ENCODE measurements at regions not wholly inside any gene's neighbourhood (a gene's known extent, or its start where the extent isn't known, plus 50 kb on each side); places are given as distances from the start of the nearest gene placed in this dataset.
"Not testable (repeated sequence)": the region's sequence is repeated elsewhere in the genome, so short reads cannot be mapped to it uniquely, and the experiment has no call there.

DNA sequence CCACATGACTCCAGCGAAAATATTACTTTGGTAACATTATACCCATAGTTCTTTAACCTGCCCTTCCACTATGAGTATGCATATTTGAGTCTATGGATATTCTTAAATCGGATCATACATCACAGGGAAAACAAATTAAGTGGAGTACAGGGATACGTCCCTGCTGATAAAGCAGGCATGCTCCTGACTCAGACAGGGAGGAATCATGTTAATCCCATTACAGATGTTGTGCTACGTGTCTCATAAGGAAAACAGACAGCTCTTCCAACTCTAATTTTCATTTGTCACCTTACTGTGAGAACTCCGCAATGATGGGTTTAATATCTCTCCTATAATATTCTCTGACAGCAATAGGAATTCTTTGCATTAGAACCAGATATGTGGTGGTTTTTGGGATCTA, 469.5 kb upstream of the POM121L12 start:
- DNase-seq = no peak

DNA sequence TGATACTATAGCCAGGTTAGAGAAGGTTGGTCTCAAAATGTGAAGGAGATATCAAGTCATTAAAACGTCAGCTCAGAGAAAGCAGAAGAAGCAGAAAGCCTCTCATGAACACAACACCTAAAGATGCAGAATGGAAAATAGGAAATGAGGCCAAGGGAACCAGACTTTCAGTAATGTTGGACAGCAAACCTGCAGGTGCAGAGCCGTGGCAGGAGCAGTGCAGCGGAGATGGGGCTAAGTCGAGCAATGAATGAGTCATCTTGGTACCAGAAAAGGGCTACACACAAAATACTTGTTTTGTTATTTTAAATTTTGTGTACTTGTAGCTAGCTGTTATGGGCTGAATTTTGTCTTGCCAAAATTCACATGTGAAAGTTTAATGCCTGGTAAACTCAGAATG, 479.6 kb upstream of the POM121L12 start:
- no peak for DNase-seq

DNA sequence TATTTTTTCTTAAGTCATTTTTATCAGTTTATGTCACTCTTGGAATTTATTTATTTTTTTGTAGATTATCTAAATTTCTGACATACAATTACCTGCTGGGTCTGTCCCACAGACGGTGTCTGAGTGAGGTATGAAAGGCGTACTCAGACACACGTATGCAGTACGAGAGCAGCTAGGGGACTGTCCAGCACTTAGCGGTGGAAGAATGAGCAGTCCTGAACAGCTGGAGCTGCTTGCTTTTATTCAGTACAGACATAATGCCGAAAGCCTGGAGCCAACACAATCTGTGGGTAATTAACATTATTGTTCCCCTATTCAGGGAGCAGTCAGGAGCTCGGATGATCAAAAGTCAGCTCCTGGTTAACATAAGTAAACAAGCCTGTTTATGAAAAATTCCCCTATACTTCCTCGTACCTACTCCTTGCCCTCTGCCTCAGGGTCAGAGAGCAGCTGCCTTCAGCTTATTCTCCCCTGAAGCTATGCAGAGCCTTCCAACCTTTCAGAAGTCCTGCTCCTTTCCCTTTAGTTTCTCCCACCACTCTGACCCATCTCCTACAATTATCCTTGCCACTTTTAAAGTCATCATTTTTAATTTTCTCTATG, 488.0 kb upstream of the POM121L12 start:
- no peak for DNase-seq

DNA sequence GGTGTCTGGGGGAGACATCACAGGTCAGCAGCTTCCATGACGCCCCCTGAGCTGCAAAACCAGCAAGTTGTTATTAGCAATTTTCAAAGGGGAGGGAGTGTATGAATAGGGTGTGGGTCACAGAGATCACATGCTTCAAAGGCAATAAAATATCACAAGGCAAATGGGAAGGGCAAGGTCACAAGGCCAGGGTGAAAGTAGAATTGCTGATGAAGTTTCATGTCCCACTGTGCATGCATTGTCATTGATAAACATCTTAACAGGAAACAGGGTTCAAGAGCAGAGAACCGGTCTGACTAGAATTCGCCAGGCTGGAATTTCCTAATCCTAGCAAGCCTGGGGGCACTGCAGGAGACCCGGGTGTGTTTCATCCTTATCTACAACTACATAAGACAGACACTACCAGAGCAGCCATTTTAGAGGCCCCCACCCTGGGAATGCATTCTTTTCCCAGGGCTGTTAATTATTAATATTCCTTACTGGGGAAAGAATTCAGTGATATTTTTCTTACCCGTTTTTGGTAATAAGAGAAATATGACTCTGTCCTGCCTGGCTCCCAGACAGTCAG, 494.2 kb upstream of the POM121L12 start:
- not testable (repeated sequence) for DNase-seq

DNA sequence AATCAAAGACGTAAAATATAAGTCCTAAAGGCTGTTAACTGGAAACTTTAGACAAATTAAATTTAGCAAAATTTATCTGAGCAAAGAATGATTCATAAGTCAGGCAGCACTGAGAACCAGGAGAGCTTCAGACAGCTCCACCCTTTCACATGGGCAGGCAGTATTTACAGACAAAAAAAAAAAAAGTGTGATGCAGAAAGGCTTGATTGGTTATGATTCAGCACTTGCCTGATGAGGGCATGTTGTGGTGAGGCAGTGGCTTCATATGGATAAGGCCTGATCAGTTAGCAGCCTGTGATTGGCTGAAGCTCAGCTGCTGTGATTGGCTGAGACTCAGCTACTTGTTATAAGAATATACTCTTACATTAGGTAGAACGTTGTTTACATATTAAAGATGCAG, 495.4 kb upstream of the POM121L12 start:
- no peak for DNase-seq

DNA sequence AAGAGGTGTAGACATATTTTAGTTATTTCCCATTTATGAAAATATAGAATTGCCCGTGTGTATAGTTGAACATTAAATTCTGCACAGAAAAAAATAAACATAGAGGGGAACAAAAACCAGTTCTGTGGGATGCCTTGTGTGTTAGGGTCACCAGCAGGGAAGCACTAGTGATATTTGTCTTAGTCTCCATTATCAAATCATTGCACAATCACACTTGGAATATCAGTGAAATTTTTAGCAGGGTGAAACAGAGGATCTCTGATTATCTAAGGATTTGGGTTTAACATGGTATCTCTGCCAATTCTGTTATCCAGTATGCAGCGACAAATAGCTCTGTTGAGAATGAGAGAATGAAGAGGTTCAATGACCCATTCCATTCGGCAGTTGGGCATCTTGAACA, 496.0 kb upstream of the POM121L12 start:
- DNase-seq = no peak

DNA sequence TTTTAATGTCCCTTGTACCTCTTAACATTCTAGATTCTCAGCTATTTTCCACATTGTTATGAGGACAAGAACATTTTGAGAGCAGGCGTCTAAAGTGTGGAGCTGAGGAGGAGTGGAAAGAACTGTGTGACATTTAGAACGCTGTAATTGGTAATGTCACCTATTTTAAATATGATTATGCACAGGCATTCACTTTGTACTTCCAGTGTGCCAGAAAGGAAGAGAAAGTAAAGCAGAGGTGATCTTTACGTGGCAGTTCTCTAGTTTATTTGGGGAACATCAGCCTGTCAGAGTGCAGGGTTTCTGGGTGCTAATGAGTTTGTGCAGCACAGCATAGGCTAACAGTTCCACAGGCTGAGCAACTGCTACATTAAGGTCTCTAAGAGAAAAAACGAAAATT, 498.4 kb upstream of the POM121L12 start:
- no peak for DNase-seq

DNA sequence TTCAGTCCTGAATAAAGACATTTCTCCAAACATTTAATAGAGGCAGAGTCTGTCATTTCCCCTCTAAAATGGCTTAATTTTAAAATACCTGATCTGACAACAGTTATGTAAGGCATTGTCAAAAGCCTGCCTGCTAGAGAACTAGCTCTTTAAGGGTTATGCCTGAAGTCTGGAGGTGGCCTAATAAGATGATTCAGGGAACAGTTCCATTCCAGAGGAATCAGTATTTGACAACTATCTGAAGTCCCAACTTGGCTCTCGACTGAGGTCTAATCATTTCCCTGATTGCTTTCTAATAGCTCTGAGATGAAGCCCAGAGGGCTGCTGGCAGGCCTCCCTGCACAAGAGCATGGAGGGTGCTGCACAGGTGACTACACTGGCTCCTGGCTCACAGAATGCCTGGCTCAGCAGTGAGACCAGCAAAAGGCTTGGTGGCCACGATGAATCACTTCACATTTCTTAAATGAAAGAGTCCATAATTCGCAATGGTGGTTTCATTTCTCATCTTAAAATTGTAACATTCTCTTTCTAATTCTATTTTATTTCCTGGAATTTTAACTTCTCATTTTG, 509.6 kb upstream of the POM121L12 start:
- DNase-seq = no peak

DNA sequence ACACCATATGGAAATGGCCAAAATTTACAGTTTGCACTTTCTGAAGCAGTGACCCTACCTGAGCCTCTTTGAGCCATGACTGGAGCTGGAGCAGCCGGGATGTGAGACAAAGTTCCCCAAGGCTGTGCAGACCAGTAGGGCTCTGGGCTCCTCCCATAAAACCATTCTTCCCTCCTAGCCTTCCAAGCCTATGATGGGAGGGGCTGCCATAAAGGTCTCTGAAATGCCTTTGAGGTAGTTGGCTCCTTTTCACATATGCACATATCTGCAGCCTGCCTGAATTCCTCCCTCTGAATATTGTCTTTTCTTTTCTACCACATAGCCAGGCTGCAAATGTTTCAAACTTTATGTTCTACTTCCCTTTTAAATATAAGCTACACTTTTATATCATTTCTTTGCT, 516.6 kb upstream of the POM121L12 start:
- no peak for DNase-seq

DNA sequence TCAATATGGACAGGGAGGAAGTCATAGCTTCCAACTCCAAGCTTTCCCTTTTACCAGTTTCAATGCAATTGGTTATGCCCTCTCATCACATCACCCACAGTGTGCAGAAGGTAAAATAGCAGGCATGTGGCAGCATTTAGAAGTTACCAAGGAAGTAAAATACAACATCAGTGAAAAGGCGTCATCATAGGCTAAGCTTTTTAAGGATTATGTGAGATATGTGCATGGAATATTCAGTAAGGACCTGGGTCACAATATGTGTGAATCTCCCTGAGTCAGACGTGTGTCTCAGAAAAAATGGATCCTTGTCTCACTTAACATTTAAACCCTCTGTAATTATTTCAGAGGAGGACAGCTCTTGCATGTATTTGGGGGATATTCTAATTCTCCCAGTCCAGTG, 522.8 kb upstream of the POM121L12 start:
- no peak for DNase-seq

DNA sequence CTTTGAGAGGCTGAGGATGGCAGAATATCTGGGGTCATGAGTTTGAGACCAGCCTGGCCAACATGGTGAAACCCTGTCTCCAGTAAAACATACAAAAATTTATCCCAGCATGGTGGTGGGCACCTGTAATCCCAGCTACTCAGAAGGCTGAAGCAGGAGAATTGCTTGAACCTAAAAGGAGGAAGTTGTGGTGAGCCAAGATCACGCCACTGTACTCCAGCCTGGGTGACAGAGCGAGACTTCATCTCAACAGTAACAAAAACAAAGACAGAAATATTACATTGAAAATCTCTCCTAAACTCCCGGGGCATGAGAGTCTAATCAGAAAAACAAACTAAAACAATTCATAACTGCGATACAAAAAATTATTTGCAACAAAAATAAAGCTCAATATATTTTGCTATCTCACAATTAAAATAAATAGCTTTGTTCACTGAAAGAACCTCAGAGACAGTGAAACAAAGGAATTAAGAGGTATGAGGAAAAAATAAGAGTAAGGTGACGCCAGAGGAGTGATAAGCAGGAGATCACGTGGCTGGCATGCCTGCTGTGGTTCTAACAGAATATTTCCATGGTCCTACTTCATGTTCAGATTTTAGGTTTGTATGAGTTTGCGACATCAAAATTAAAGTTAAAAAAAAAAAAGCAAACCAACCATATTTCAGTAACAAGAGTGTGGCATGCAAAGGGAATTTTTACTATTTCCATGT, 527.7 kb upstream of the POM121L12 start:
- DNase-seq = peak in 1 of 2 experiments; percentile 7

DNA sequence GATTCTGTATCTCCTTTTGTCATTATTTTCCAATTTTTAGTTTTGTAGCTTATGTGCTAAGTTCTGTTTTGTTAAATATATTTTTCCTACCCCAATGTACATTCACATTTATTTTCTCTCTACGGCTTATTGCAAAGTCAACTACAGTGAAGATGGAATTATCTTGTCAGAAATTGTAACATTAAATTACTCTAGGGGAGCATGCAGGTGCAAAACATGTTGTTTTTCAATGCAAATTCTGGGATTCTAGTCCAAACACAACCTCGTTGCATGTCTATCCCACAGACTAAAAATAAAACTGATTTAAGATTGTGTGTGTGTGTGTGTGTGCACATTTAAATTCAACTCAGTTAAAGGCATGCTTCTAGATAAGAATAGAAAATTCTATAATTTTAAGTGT, 529.1 kb upstream of the POM121L12 start:
- DNase-seq = no peak

DNA sequence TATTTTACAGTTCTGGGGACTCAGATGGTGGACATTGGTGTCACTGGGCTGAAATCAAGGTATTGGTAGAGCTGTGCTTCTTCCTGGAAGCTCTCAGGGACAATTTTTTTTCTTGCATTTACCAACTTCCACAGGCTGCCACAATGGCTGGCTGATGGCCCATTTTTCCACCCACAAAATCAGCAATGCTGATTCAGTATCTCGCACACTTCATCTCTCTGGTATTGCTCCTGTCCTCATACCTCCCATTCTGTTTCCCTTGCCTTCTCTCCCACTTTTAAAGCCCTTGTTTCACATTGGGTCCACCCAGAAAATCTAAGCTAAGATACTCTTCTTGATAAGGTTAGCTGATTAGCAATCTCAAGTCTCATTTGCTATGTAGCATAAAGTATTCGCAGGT, 530.9 kb upstream of the POM121L12 start:
- DNase-seq = no peak

DNA sequence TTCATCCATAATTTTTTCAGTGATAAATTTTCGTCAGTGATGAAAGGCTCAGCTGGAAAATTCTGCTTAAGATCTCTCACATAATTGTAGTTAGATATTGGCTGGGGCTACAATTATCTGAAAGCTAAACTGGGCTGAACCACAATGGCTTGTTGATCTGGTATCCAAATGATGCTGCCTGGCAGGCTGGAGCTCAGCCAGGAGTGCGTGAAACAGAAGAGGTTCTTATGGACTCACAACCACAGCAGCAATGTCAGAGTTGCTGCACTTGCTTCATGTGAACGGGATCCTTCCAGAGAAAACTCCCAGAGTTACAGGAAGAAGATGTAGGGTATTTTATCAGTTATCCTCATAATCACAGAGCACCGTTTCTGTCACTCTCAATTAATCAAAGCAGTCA, 533.2 kb upstream of the POM121L12 start:
- no peak for DNase-seq

DNA sequence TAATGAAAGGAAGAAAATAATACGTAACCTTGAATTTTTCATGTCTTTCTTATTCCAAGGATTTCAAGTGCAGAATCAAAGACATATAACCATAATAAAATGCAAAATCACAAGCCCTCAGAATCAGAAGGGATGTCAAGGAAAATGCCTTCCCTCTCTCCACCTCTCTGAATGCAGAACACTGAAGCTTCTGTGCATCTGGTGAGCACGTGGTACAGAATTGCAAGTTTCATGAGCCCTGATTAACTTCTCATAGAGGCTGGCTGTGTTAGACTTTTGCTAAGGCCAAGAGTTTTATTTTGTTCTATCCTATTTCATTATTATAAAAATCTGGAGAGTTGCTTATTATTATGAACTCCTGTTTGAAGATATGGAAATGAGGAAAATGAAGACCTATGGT, 533.7 kb upstream of the POM121L12 start:
- DNase-seq = no peak

DNA sequence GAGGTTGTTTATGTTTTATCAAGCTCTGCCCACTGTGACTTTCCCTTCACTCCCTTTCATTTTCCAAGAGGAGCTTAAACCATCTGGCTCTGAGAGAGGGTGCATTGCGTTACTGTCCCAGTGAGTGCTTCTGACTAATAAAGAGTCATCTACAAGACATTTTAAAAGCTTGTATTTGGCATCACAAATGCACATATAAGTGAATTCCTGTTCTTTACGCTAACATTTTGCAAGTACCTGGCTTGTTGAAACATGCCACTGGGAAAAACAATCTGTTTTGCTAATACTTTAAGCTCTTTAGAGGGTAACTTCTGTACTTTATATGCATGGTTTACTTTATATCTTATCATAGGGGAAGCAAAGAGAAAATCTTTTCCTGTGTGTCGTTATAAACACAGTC, 534.6 kb upstream of the POM121L12 start:
- DNase-seq = no peak

DNA sequence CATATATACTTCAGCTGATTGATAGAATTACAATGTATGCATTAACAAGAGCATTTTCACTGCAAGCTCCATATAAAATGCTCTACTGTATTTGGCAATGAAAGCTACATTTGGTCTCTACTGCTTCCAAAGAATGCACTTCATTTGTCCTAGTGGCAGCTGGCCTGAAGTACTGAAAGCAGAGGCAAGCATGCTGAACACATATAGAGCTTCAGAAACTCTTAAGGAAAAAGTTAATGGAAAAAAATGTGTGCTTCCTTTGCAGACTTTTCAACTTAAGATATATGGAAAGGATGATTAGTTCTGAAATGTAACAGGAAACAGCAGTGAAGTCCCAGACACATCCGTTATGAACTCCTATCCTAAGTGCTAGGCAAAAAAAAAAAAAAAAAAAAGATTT, 537.1 kb upstream of the POM121L12 start:
- no peak for DNase-seq

DNA sequence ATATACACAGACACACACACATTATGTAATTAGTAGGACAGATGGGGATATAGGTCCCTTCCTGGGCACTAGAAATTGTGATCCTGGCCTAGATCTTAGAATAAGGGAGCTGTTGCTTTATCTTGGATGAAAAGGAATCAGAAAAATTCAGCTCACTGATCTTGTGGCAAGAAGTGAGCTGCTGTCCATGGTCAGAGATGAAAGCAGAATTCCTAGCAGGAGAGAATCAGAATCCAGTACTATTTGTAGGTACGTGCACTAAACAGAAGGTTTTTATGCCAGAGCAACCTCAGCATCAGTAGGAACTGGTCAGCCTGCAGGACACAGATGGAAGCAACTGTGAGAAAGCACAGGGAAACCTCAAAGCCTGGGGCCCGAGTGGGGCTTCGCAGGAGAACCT, 549.2 kb upstream of the POM121L12 start:
- DNase-seq = no peak

DNA sequence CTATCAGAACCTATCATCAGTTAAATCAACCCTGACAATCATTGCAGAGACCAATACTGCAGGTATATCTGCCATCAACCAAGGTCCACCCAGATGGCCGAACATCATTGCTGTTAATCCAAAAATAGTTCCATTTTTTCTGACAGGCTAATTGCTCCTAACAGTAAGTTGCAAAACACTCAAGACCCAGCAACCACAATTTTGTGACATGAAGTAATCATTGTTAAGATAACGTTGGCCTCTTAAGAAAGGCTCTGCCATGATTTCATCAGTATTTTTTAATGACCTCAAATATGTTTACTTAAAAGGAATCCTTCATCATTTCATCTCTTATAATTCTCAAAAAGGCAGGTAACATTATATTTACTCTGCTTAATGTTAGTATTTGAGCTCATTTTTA, 553.4 kb upstream of the POM121L12 start:
- DNase-seq = no peak

DNA sequence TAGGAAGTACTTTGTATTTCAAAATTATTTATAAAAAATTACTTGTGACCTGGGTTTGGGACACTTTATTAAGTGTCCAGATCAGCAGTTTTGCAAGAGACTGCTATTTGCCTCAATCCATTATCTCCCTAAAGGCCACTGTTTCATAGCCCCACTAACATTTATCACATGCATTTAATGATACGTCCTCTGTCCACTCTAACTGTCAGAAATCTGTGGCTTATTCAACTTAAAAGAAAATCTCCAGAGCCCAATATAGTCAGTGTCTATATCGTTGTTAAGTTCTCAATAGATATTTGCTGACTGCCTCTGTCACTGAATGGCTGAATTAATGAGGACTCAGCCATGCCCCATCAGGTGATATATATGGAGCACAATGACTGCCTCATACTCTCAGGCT, 553.9 kb upstream of the POM121L12 start:
- DNase-seq = no peak

DNA sequence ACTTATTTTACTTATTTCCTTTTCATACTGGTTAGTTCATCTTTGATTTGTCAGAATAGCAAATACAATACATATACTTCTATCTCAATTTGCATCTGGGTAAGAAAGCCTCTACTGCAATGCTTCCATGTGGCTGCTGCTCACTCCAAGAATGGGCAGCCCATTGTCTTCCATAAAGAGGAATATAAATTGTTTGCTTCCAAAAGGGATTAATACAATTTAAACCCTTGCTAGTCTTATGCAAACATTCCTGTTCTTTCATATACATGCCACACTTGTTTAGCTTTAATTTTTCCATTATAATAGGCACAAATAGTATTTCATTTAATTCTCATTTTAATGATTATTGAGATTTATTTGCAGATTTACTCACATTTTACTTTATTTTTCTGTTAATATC, 555.4 kb upstream of the POM121L12 start:
- no peak for DNase-seq

DNA sequence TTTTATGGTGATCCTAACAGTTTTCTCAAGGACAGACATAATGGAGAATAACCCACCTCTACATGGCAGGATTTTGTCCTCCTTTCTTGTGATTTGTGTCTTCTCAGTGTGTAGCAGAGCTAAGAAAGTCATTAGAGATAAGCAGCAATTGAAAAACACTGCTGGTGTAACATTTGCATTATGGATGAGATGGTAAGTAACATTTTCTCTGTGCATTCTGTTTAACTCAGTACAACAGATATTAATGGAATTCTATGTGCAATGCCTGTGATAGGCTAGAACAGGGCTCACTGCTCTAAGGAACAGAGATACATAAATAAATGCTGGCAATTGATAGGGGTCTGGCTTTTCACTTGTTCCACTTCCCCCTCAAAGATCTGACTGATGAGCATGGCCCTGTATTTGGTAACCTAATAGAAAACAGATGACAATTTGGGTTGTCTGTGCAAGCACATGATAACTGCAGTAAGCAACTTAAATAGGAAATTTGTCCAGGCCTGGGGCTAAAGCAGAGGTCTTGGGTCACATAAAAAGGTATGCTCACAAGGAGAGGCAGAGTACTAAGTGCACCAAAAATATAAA, 560.3 kb upstream of the POM121L12 start:
- no peak for DNase-seq

DNA sequence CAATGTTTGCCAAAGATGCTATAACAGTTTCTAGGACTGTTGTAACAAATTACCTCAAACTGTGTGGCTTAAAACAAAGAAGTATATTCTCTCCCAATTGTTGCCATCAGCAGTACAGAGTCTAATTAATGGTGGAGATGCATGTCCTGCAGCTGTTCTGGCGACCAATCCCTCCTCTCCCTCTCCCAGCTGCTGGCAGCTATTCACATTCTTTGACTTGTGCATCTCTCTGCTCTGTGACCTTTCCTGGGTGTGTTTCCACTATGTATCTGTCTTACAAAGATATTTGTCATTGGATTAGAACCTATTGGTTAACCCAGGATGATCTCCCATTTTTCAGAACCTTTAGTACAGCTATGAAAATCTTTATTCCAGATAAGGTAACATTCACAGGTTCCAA, 561.7 kb upstream of the POM121L12 start:
- no peak for DNase-seq

DNA sequence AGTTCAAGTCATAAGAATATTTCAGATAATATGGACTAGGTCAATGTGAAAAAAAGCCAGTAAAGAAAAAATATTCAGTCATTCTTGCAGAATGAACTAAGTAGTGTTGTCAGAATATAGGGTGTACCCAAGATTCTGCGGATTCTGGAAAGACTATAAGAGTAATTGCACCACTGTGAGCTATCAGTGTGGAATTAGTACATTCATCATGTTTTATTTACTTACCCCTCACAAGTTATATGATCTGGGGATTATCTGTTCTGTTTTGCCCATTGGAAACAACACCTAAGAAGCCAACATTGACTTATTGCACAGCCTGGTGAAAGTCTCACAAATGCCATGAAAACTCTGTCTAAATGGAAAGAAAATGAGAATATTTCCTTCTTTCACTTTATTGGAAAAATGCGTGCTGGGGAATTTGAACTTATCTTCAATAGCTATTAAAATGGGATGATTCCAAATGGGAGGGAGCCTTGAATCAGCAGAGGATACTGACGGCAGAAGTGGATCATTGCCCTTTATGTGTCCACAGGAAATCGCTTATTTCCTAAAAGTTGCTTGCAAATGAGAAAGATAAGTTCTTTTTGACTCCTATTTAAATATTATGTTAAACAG, 563.3 kb upstream of the POM121L12 start:
- DNase-seq = no peak

All from AML-193 (cell line).